ENCODE measurements at regions not wholly inside any gene's neighbourhood (a gene's known extent, or its start where the extent isn't known, plus 50 kb on each side); places are given as distances from the start of the nearest gene placed in this dataset.

- DNase-seq (ENCODE audit: low spot score): no peak
- in situ Hi-C loops (cut with MboI; ENCODE audit: low pct_unique_long_range_greater_than_20kb, low sequenced_read_pairs, unreplicated experiment): no loop called here
- no peak for TF ChIP-seq CTCF (IDR thresholded peaks at IDR 0.05; ENCODE audit: extremely low read depth, insufficient read depth, missing control alignments)
These were observed 620.6 kb downstream of the IRS1 start for GRCh38 chr2:226179010-226179409.

DNA sequence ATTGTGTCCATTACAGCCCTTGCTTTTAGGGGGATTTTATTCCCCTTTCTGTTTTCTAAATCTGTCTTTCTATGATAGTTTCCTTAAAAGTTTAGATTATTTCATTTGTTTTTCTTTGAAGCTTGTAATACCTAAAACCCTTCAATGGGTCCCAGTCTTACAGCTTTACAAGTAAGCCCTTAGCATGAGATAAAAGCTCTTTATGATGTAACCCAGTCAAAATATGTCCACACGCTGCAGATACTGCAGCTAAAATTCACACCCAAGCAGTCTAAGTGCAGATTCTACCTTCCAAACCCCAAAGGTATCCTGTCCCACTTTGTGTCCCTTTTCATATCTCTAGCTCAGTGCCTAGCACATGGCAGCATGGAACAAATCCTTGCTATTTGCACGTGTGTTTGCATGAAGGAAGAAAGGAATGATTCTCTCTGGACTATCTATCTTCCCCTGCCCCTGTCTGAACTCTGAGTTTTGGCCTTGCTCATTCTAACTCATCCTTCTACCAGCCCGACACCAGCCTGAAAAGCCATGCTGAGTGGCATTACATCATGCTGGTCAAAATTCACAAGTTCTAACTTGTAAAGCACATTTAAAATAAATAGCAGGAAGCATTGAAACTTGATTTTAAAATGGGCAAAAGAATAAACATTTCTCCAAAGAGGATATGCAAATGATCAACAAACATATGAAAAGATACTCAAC, 623.2 kb downstream of the IRS1 start:
- no peak for DNase-seq (ENCODE audit: low spot score)
- in situ Hi-C loops (cut with MboI; ENCODE audit: low pct_unique_long_range_greater_than_20kb, low sequenced_read_pairs, unreplicated experiment): no loop called here
- no peak for TF ChIP-seq CTCF (IDR thresholded peaks at IDR 0.05; ENCODE audit: extremely low read depth, insufficient read depth, missing control alignments)

GRCh38 chr2:226174390-226174789, 625.2 kb downstream of the IRS1 start:
- TF ChIP-seq CTCF (IDR thresholded peaks at IDR 0.05; ENCODE audit: extremely low read depth, insufficient read depth, missing control alignments): no peak
- DNase-seq (ENCODE audit: low spot score): no peak
- in situ Hi-C loops (cut with MboI; ENCODE audit: low pct_unique_long_range_greater_than_20kb, low sequenced_read_pairs, unreplicated experiment): no loop called here

DNA sequence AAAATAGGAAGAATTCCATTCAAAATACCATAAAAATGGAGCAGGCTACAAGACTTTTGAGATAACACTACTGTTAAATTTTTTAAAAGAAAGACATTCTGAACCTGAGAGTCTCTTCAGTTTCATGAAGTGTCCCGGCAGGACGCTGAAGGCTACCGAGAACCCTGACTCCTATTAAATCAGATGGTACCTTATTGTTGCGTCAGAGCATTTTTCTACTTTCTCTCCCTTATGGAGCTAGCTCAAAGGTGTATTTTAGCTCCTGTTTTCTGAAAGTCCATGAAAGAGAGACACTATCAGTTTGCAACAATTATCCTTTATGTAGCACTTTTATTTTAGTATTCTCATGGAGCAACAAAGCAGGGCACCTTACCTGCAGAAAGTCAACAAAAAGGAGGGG, 626.7 kb downstream of the IRS1 start:
- in situ Hi-C loops (cut with MboI; ENCODE audit: low pct_unique_long_range_greater_than_20kb, low sequenced_read_pairs, unreplicated experiment): no loop called here

DNA sequence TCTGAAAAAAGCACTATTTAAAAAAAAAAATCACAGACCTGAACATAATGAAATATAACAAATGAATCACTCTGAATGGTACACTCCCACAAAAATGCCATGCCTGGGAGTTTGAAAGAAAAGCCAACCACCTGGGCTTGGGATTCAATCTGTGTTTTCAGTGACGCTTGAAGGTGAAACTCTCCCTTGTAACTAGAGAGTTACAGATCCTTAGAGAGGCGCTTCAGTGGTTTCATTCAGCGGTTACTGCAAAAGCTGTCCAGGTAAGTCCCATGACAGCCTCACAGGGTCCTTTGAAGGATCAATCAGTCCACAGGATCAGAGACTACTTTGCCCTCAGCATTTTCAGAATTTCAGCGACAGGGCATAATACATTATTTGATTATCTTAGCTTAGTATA, 627.3 kb downstream of the IRS1 start:
- no peak for TF ChIP-seq CTCF (IDR thresholded peaks at IDR 0.05; ENCODE audit: extremely low read depth, insufficient read depth, missing control alignments)
- no peak for DNase-seq (ENCODE audit: low spot score)
- in situ Hi-C loops (cut with MboI; ENCODE audit: low pct_unique_long_range_greater_than_20kb, low sequenced_read_pairs, unreplicated experiment): no loop called here

More for the DNA sequence above, 626.7 kb downstream of the IRS1 start:
- DNase-seq (ENCODE audit: low spot score): no peak
- no peak for TF ChIP-seq CTCF (IDR thresholded peaks at IDR 0.05; ENCODE audit: extremely low read depth, insufficient read depth, missing control alignments)

DNA sequence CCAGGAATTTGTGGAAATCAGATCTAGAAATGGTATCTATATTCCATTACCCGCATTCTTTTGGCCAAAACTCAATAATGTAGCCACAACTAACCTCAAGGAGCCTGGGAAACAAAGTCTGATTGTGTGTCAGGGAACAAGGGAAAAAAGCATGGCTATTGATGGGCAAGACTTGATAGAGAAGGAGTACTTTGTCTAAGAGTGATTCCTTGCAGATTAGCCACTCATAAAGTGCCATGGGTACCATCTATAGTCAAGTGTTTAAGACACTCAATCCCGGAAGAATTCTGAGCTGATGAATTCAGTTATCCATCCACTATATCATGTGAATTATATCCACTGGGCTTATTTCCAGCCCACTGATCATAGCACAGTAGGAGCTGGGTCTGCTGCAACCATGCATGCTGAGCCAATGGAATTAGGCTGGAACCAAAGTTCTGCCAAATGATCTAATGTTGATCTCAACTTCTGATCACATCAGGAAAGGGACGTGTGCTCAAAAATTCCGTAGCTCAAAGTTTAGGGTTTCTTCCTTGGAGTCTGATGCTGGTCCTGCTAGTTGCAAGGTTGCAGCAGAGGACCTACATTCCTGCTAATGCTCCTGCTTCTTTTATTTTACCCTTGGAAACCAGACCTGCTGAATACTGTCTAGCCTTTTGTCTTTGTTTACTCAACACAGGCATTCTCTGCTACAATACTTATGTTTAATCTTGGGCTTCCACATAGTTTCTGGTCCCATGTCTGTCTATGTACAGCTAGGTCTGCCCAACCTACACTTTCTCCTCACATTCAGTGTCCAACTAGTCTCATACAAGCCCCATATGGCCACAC, 629.7 kb downstream of the IRS1 start:
- TF ChIP-seq CTCF (IDR thresholded peaks at IDR 0.05; ENCODE audit: extremely low read depth, insufficient read depth, missing control alignments): no peak
- in situ Hi-C loops (cut with MboI; ENCODE audit: low pct_unique_long_range_greater_than_20kb, low sequenced_read_pairs, unreplicated experiment): no loop called here
- DNase-seq (ENCODE audit: low spot score): no peak
